ENCODE measurements at regions not wholly inside any gene's neighbourhood (a gene's known extent, or its start where the extent isn't known, plus 50 kb on each side); places are given as distances from the start of the nearest gene placed in this dataset.

GRCh38 chr4:160848901-160849760 lies 1314.7 kb downstream of the FSTL5 start:
- TF ChIP-seq CTCF (IDR thresholded peaks at IDR 0.05) (no peak), POLR2A (IDR thresholded peaks at IDR 0.05) (no peak), EP300 (IDR thresholded peaks at IDR 0.05) (no peak)

Measured in upper lobe of left lung (tissue), 4 donors.